Esophagus squamous epithelium (tissue), 5 donors: ENCODE measurements at regions not wholly inside any gene's neighbourhood (a gene's known extent, or its start where the extent isn't known, plus 50 kb on each side); places are given as distances from the start of the nearest gene placed in this dataset.

Experiments
- DNase-seq: peaks from one replicate; lab custom pipeline; 2025; lab: John Stamatoyannopoulos, UW
- H3K27ac ChIP-seq, 4 donors: fragments of 200-600 bp; sonication (generic); one replicate each; pipeline ENCODE4 v1.5.1; 2016 to 2019; ENCODE audit warnings: mild to moderate bottlenecking in 1 of 4
- H3K27me3 ChIP-seq, 4 donors: fragments of 200-600 bp; sonication (generic); 1 replicate in 3 of 4; 2 replicates in 1 of 4; pipeline versions ENCODE4 v1.5.1 to v1.6.0; 2017 to 2021; ENCODE audit warnings: antibody characterized with exemption in 1 of 4
- H3K36me3 ChIP-seq, 3 donors: fragments of 200-600 bp; sonication (generic); one replicate each; pipeline ENCODE4 v1.5.1; 2016 to 2019
- H3K4me1 ChIP-seq, 3 donors: fragments of 200-600 bp; sonication (generic); one replicate each; pipeline ENCODE4 v1.5.1; 2017 to 2019
- H3K4me3 ChIP-seq, 4 donors: fragments of 200-600 bp; sonication (generic); 1 replicate in 3 of 4; 2 replicates in 1 of 4; pipeline ENCODE4 v1.5.1; 2016 to 2019; ENCODE audit warnings: mild to moderate bottlenecking in 2 of 4, moderate library complexity in 1 of 4
- H3K9me3 ChIP-seq, 3 donors: fragments of 200-600 bp; sonication (generic); one replicate each; pipeline ENCODE4 v1.5.1; 2016 to 2019
- POLR2A ChIP-seq, 4 donors: fragments of 450-650 bp; IDR thresholded peaks; one replicate each; pipeline ENCODE4 v1.6.1; 2017; ENCODE audit warnings: antibody characterized with exemption in 4 of 4, mild to moderate bottlenecking in 4 of 4, moderate library complexity in 3 of 4
- WGBS, 2 donors: methylation state at CpG; one replicate each; pipeline ENCODE4 v1.1.5; 2018; 5-methylcytosine and 5-hydroxymethylcytosine counted together
- intact Hi-C: fragments of 100-400 bp; cut with DNase I; formaldehyde crosslinking; loops from one replicate; pipeline ENCODE4 v1.15.0; 2022
- TF ChIP-seq, protein P1 (sequence below), 6 experiments: fragments of 450-650 bp in 4 of 6; fragments of 200-600 bp in 2 of 6; sonication (generic) in 2 of 6; IDR thresholded peaks; one replicate each; pipeline ENCODE4 v1.5.1; 2016 to 2019; ENCODE audit warnings: antibody characterized with exemption in 6 of 6, mild to moderate bottlenecking in 4 of 6, moderate library complexity in 4 of 6
- donor health status: DM: yes; HTN: yes; CAD: no.

DNA sequence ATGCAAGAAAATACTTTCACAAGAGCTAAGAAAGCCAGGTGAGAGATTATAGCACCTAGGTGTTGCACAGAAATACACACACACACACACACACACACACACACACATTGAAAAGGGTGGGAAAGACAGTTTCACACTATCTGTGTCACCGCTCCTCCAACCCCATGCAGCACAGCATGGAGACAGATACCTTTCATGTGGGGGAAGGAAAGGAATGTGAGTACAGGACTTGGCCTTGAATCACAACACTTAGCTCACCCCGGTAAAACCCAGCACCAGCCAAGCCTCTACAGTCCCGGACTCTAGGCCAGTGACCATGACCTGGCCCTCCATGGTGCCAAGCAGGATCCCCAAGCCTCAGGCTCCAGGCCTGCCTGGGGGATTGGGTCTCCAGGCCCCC, 462.0 kb upstream of the SPRY2 start:
- no peaks in the 10 kb centered on the region for H3K27me3 ChIP-seq
- H3K4me3 ChIP-seq: no peak overlapping the region
- TF ChIP-seq, protein P1, sequence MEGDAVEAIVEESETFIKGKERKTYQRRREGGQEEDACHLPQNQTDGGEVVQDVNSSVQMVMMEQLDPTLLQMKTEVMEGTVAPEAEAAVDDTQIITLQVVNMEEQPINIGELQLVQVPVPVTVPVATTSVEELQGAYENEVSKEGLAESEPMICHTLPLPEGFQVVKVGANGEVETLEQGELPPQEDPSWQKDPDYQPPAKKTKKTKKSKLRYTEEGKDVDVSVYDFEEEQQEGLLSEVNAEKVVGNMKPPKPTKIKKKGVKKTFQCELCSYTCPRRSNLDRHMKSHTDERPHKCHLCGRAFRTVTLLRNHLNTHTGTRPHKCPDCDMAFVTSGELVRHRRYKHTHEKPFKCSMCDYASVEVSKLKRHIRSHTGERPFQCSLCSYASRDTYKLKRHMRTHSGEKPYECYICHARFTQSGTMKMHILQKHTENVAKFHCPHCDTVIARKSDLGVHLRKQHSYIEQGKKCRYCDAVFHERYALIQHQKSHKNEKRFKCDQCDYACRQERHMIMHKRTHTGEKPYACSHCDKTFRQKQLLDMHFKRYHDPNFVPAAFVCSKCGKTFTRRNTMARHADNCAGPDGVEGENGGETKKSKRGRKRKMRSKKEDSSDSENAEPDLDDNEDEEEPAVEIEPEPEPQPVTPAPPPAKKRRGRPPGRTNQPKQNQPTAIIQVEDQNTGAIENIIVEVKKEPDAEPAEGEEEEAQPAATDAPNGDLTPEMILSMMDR (IDR thresholded peaks at IDR 0.05): no peak
- TF ChIP-seq POLR2A (IDR thresholded peaks at IDR 0.05): no peak
- no peak for DNase-seq
- no peaks in the 10 kb centered on the region for H3K4me1 ChIP-seq
- no peaks in the 10 kb centered on the region for H3K36me3 ChIP-seq
- intact Hi-C loops: no loop called here
- WGBS, 2 donors: 79 to 85% methylated on average over 3 of the region's 3 CpGs
- no peak overlapping the region for H3K27ac ChIP-seq
- no peaks in the 10 kb centered on the region for H3K9me3 ChIP-seq

DNA sequence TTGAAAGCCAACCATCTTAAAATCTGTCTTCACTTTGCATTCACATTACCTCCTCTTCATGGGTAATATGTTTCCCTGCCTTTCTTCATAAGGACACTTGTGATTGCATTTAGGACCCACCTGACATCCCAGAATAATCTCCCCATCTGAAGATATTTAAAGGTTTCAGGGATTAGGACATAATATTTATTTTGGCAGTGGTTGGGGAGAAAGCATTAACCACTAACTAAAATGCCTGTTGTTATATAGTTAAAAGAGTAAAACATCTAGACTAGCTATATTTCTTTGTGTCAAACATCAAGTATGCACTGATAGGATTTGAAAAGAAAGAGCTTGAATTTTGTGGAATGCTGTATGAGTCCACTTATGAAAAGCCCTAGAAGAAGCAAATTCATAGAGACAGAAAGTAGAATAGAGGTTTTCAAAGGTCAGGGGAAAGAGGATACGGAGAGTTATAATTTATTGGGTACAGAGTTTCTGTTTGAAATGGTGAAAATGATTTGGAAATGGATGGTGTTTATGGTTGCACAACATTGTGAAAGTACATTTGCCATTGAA, 457.7 kb upstream of the SPRY2 start:
- Histone ChIP-seq H3K27me3 (no peaks in the 10 kb centered on the region), H3K4me3 (no peak overlapping the region), H3K4me1 (no peaks in the 10 kb centered on the region), H3K9me3 (no peaks in the 10 kb centered on the region), H3K36me3 (no peaks in the 10 kb centered on the region), H3K27ac (no peak overlapping the region)
- no peak for DNase-seq
- intact Hi-C loops: no loop called here
- TF ChIP-seq POLR2A (IDR thresholded peaks at IDR 0.05): no peak
- TF ChIP-seq, protein P1 (IDR thresholded peaks at IDR 0.05): no peak
- 76 to 93% methylated on average over 1 of the region's 1 CpG for WGBS, 2 donors

DNA sequence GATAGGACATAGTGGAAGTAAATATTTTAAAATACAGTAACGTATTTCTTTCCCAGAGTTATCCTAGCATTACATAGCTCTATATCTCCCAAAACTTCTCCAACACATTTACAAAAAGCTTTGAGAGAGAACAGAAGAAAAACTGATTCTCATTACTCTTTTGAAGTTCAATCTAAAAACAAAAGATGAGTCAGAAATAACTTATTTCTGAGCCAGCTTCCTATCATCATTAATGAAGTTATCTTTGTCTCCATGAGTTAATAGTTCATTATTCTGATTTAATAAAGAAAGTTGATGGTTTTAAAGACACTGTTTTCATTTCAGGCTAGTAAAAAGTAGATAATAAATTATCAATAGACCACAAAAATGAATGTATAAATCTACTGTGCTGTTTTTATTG, 446.7 kb upstream of the SPRY2 start:
- intact Hi-C loops: no loop called here
- WGBS, 2 donors: 73 to 81% methylated on average over 1 of the region's 1 CpG
- Histone ChIP-seq H3K27me3 (no peaks in the 10 kb centered on the region), H3K4me1 (no peaks in the 10 kb centered on the region), H3K36me3 (no peaks in the 10 kb centered on the region), H3K27ac (no peak overlapping the region), H3K4me3 (no peak overlapping the region), H3K9me3 (no peaks in the 10 kb centered on the region)
- no peak for DNase-seq
- no peak for TF ChIP-seq POLR2A (IDR thresholded peaks at IDR 0.05)
- TF ChIP-seq, protein P1 (IDR thresholded peaks at IDR 0.05): no peak

DNA sequence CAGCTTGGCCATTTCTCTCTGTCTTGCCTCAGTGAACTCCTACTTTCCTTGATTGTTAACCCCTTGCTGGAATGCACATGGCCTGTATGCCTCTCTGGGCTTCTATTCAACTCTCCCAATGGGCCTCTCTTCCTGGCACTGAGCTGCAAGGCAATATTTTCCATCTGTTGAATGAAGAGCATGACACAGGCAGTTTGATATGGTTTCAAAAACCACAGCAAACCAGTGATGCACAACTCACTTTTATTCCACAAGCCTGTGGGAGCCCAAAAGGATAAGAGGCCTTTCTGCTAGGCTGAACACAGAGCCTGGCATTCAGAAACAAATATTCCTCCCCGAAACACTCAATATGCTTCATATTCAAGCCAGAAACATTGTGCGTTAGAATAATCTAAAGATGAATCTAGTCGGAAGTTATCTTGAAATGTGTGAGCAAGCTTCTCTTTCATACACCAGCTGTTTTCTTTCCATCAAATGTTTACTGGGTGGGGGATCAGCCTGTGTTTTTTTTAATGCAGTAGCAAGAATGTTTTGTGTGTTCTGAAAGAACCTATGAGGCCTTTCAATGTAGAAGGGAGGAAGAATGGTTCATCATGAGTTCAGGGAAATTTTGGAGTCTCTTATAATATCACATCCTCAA, 443.1 kb upstream of the SPRY2 start:
- TF ChIP-seq POLR2A (IDR thresholded peaks at IDR 0.05): no peak
- TF ChIP-seq, protein P1 (IDR thresholded peaks at IDR 0.05): no peak
- Histone ChIP-seq H3K27me3 (no peaks in the 10 kb centered on the region), H3K9me3 (no peaks in the 10 kb centered on the region), H3K4me3 (no peak overlapping the region), H3K4me1 (no peaks in the 10 kb centered on the region), H3K36me3 (no peaks in the 10 kb centered on the region), H3K27ac (peak overlapping the region in 2 of 4 donors; percentile 11 to 29)
- intact Hi-C loops: no loop called here
- 60 to 87% methylated on average over 3 of the region's 3 CpGs for WGBS, 2 donors
- DNase-seq: no peak

DNA sequence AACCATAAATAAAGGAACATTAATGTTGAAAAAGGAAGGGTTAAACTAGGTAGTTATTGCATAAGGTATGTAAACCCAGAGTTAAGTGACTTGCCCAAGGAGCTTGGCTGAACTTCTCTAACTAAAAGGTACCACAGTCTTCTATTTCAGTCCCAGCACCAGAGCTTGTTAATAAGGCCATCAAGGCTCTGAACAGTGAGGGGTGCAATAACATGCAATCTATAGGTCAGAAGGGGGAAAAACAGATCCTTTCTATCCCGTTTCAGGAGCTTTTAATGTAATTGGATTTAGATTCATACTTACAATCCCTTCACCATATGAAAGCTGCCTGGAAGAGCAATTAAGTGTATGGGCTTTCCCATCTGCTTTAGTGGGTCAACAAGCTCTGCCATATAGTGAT, 441.5 kb upstream of the SPRY2 start:
- H3K4me1 ChIP-seq: no peaks in the 10 kb centered on the region

More for the DNA sequence above, 441.5 kb upstream of the SPRY2 start:
- Histone ChIP-seq H3K4me3 (no peak overlapping the region), H3K9me3 (no peaks in the 10 kb centered on the region), H3K27ac (no peak overlapping the region), H3K27me3 (no peaks in the 10 kb centered on the region), H3K36me3 (no peaks in the 10 kb centered on the region)
- no peak for DNase-seq
- intact Hi-C loops: no loop called here
- TF ChIP-seq POLR2A (IDR thresholded peaks at IDR 0.05): no peak
- TF ChIP-seq, protein P1 (IDR thresholded peaks at IDR 0.05): no peak
- 62 to 79% methylated on average over 1 of the region's 1 CpG for WGBS, 2 donors
